HEK293 (cell line): ENCODE measurements at regions not wholly inside any gene's neighbourhood (a gene's known extent, or its start where the extent isn't known, plus 50 kb on each side); places are given as distances from the start of the nearest gene placed in this dataset.

Source experiments
- CTCF ChIA-PET: fragments of 350-600 bp; formaldehyde crosslinking; extraction: SDS; loops from one replicate; lab custom pipeline; 2021; ENCODE audit warnings: antibody characterized with exemption; lab: Yijun Ruan, JAX
- POLR2A ChIA-PET: fragments of 300-600 bp; formaldehyde crosslinking; extraction: SDS; loops from one replicate; lab custom pipeline; 2020; ENCODE audit warnings: antibody characterized with exemption, inconsistent platforms; lab: Yijun Ruan, JAX
- H3K27ac ChIP-seq: fragments of 200-500 bp; sonication (Bioruptor generic); 2 replicates; pipeline ENCODE4 v1.5.1; 2014; ENCODE audit warnings: low read depth, low read length, control low read depth, inconsistent platforms; ENCODE audit errors: extremely low read depth
- H3K36me3 ChIP-seq, 2 experiments: fragments of 200-500 bp in 1 of 2; sonication (Bioruptor generic) in 1 of 2; 1 replicate in 1 of 2; 2 replicates in 1 of 2; pipeline ENCODE4 v1.5.1; 2014 to 2017; ENCODE audit warnings: inconsistent platforms in 2 of 2, low read length in 2 of 2; ENCODE audit not compliant: control insufficient read depth in 2 of 2, insufficient read depth in 1 of 2
- H3K4me1 ChIP-seq: fragments of 200-500 bp; sonication (Bioruptor generic); 2 replicates; pipeline ENCODE4 v1.5.1; 2014; ENCODE audit warnings: mild to moderate bottlenecking, low read length, inconsistent platforms; ENCODE audit not compliant: control insufficient read depth, insufficient read depth
- H3K4me3 ChIP-seq: 2 replicates; pipeline ENCODE4 v1.5.1; 2011; ENCODE audit warnings: low read depth, mild to moderate bottlenecking, control low read depth, low read length, moderate library complexity
- H3K9me3 ChIP-seq: fragments of 200-500 bp; sonication (Bioruptor generic); 2 replicates; pipeline ENCODE4 v1.5.1; 2014; ENCODE audit warnings: low read depth, low read length, inconsistent platforms; ENCODE audit not compliant: control insufficient read depth, insufficient read depth
- GLI2 ChIP-seq: fragments of 450-650 bp; formaldehyde crosslinking; IDR thresholded peaks from 2 replicates; pipeline ENCODE4; 2017; ENCODE audit warnings: missing biosample characterization, missing genetic modification characterization, low read depth, borderline replicate concordance
- GLI4 ChIP-seq: fragments of 450-650 bp; formaldehyde crosslinking; IDR thresholded peaks from 2 replicates; pipeline ENCODE4 v1.5.1; 2016; ENCODE audit warnings: missing biosample characterization, missing genetic modification characterization
- GLIS2 ChIP-seq: fragments of 450-650 bp; formaldehyde crosslinking; IDR thresholded peaks from 2 replicates; pipeline ENCODE4 v1.5.1; 2016; ENCODE audit warnings: missing biosample characterization, missing genetic modification characterization
- MZF1 ChIP-seq: fragments of 450-650 bp; formaldehyde crosslinking; IDR thresholded peaks from 2 replicates; pipeline ENCODE4 v1.5.1; 2017; ENCODE audit warnings: missing biosample characterization, missing genetic modification characterization, borderline replicate concordance
- SALL2 ChIP-seq: fragments of 450-650 bp; formaldehyde crosslinking; IDR thresholded peaks from 2 replicates; pipeline ENCODE4 v1.5.0; 2017; ENCODE audit warnings: missing biosample characterization, mild to moderate bottlenecking, missing genetic modification characterization, borderline replicate concordance
- SP2 ChIP-seq: fragments of 450-650 bp; formaldehyde crosslinking; IDR thresholded peaks from 2 replicates; pipeline ENCODE4 v1.5.1; 2016; ENCODE audit warnings: missing biosample characterization, missing genetic modification characterization
- SP7 ChIP-seq: fragments of 450-650 bp; formaldehyde crosslinking; IDR thresholded peaks from 2 replicates; pipeline ENCODE4 v1.5.1; 2016; ENCODE audit warnings: missing biosample characterization, missing genetic modification characterization
- ZBTB7A ChIP-seq: fragments of 450-650 bp; formaldehyde crosslinking; IDR thresholded peaks from 2 replicates; pipeline ENCODE4 v1.5.1; 2016; ENCODE audit warnings: low read depth, missing biosample characterization, missing genetic modification characterization
- ZNF121 ChIP-seq: fragments of 450-650 bp; formaldehyde crosslinking; IDR thresholded peaks from 2 replicates; pipeline ENCODE4 v1.5.1; 2016; ENCODE audit warnings: missing biosample characterization, missing genetic modification characterization
- ZNF132 ChIP-seq: fragments of 450-650 bp; formaldehyde crosslinking; IDR thresholded peaks from 2 replicates; pipeline ENCODE4 v1.5.1; 2017; ENCODE audit warnings: missing biosample characterization, missing genetic modification characterization, borderline replicate concordance
- ZNF16 ChIP-seq: fragments of 450-650 bp; formaldehyde crosslinking; IDR thresholded peaks from 2 replicates; pipeline ENCODE4 v1.5.1; 2016; ENCODE audit warnings: low read depth, missing biosample characterization, missing genetic modification characterization
- ZNF18 ChIP-seq: fragments of 450-650 bp; formaldehyde crosslinking; IDR thresholded peaks from 2 replicates; pipeline ENCODE4 v1.5.1; 2016; ENCODE audit warnings: missing biosample characterization, missing genetic modification characterization
- ZNF202 ChIP-seq: fragments of 450-650 bp; formaldehyde crosslinking; IDR thresholded peaks from 2 replicates; pipeline ENCODE4 v1.5.1; 2016; ENCODE audit warnings: missing biosample characterization, missing genetic modification characterization, borderline replicate concordance
- ZNF24 ChIP-seq: fragments of 450-650 bp; formaldehyde crosslinking; IDR thresholded peaks from 2 replicates; pipeline ENCODE4 v1.5.1; 2016; ENCODE audit warnings: missing biosample characterization, missing genetic modification characterization
- ZNF274 ChIP-seq, 2 experiments: fragments of 200-500 bp in 1 of 2; fragments of 450-650 bp in 1 of 2; sonication (Bioruptor generic) in 1 of 2; formaldehyde crosslinking in 1 of 2; IDR thresholded peaks; 2 replicates each; pipeline versions ENCODE4 v1.5.1 to v1.6.1; 2014 to 2016; ENCODE audit warnings: borderline replicate concordance in 1 of 2, inconsistent platforms in 1 of 2, low read length in 1 of 2, missing biosample characterization in 1 of 2, missing genetic modification characterization in 1 of 2
- ZNF324 ChIP-seq: fragments of 450-650 bp; formaldehyde crosslinking; IDR thresholded peaks from 2 replicates; pipeline ENCODE4 v1.5.1; 2016; ENCODE audit warnings: missing biosample characterization, missing genetic modification characterization
- ZNF426 ChIP-seq: fragments of 450-650 bp; formaldehyde crosslinking; IDR thresholded peaks from 2 replicates; pipeline ENCODE4 v1.5.1; 2017; ENCODE audit warnings: missing biosample characterization, missing genetic modification characterization, mild to moderate bottlenecking, inconsistent platforms, moderate library complexity
- ZNF514 ChIP-seq: fragments of 450-650 bp; formaldehyde crosslinking; IDR thresholded peaks from 2 replicates; pipeline ENCODE4 v1.5.1; 2016; ENCODE audit warnings: missing biosample characterization, missing genetic modification characterization
- ZNF548 ChIP-seq: fragments of 450-650 bp; formaldehyde crosslinking; IDR thresholded peaks from 2 replicates; pipeline ENCODE4 v1.5.1; 2016; ENCODE audit warnings: missing biosample characterization, missing genetic modification characterization
- ZNF549 ChIP-seq: fragments of 450-650 bp; IDR thresholded peaks from 2 replicates; pipeline ENCODE4 v1.5.1; 2018; ENCODE audit warnings: missing biosample characterization, missing genetic modification characterization, mild to moderate bottlenecking, inconsistent platforms, moderate library complexity
- ZNF555 ChIP-seq: fragments of 450-650 bp; formaldehyde crosslinking; conservative IDR thresholded peaks from 2 replicates; pipeline ENCODE4 v1.5.1; 2017; ENCODE audit warnings: missing biosample characterization, mild to moderate bottlenecking, missing genetic modification characterization, inconsistent platforms
- ZNF600 ChIP-seq: fragments of 450-650 bp; formaldehyde crosslinking; IDR thresholded peaks from 2 replicates; pipeline ENCODE4 v1.5.1; 2016; ENCODE audit warnings: missing biosample characterization, missing genetic modification characterization
- ZNF621 ChIP-seq: fragments of 450-650 bp; formaldehyde crosslinking; IDR thresholded peaks from 2 replicates; pipeline ENCODE4 v1.5.1; 2017; ENCODE audit warnings: missing biosample characterization, missing genetic modification characterization
- ZNF658 ChIP-seq: fragments of 450-650 bp; formaldehyde crosslinking; IDR thresholded peaks from 2 replicates; pipeline ENCODE4; 2016; ENCODE audit warnings: missing biosample characterization, missing genetic modification characterization
- ZNF76 ChIP-seq: fragments of 450-650 bp; formaldehyde crosslinking; IDR thresholded peaks from 2 replicates; pipeline ENCODE4; 2016; ENCODE audit warnings: low read depth, missing biosample characterization, missing genetic modification characterization, borderline replicate concordance
- ZNF843 ChIP-seq: fragments of 450-650 bp; formaldehyde crosslinking; IDR thresholded peaks from 2 replicates; pipeline ENCODE4 v1.5.1; 2016; ENCODE audit warnings: missing biosample characterization, missing genetic modification characterization

DNA sequence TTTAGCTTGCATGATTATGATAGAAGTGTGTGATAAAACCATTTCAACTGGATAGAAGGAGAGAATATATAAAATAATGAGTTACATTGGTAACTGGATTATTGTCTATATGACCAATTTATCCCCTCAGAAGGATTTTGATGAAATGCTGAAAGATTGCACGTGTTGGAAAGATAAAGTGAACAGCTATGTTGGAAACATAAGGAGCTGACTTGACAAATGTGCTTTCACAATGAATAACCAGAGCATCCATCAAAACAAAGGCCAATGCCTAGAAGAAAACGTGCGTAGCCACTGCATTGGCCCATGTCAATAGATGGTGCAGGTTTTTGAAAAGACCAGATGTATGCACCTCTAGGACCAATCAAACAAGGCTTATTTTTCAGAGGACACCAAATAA is 168.8 kb downstream of the TMEM200A start:
- POLR2A ChIA-PET = no interaction called here
- Histone ChIP-seq H3K4me3 (no peak overlapping the region), H3K27ac (no peak overlapping the region), H3K9me3 (no peaks in the 10 kb centered on the region; the same call in 1 of the 2 replicates), H3K36me3 (no peaks in the 10 kb centered on the region), H3K4me1 (no peaks in the 10 kb centered on the region)
- TF ChIP-seq ZNF658 = no peak
- TF ChIP-seq GLIS2 (tag by site-specific recombination) = no peak
- no peak for TF ChIP-seq ZNF324 (tag by site-specific recombination)
- TF ChIP-seq ZNF843 = no peak
- no peak for TF ChIP-seq MZF1 (tag by site-specific recombination)
- no peak for TF ChIP-seq ZNF274 (IDR thresholded peaks at IDR 0.05; ENCODE audit: low read length)
- no peak for TF ChIP-seq ZNF274 (tag by site-specific recombination; IDR thresholded peaks at IDR 0.05; ENCODE audit: borderline replicate concordance)
- no peak for TF ChIP-seq ZBTB7A
- CTCF ChIA-PET = interaction anchor here (0.7 to 1.2 kb wide), 2 partner anchors 164 to 1031 kb away, joined by 3 to 4 read pairs; no protein-coding TSS in a partner anchor

DNA sequence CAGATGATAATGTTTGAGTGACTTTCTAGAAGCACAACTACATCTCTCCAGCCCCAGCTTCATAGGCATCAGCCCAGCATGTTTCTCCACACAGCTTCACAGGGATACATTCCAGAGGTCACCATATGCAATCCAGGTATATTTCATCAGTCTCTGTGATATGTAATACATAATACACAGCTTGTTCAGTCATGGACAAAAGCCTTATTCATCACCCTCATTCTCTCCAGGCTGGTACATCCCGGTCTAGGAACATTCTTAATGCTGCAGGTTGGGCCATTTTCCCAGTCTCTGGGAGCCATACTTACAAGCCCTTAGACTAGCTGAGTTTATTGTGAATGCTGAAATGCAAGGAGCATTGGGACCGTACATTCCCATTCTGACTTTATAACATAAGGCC is 169.4 kb downstream of the TMEM200A start:
- CTCF ChIA-PET = no interaction called here
- Histone ChIP-seq H3K4me1 (no peaks in the 10 kb centered on the region), H3K36me3 (no peaks in the 10 kb centered on the region), H3K27ac (no peak overlapping the region), H3K4me3 (no peak overlapping the region), H3K9me3 (no peaks in the 10 kb centered on the region; the same call in 1 of the 2 replicates)
- TF ChIP-seq ZNF621 (tag by site-specific recombination) (no peak), ZNF600 (tag by site-specific recombination) (no peak), ZNF548 (tag by site-specific recombination) (no peak), GLI4 (no peak), ZNF658 (no peak), SALL2 (tag by site-specific recombination) (no peak), SP7 (tag by site-specific recombination) (no peak), GLI2 (tag by site-specific recombination) (no peak), SP2 (tag by site-specific recombination) (no peak), ZNF18 (no peak), ZNF121 (tag by site-specific recombination) (no peak), ZNF555 (tag by site-specific recombination) (no peak), ZNF16 (tag by site-specific recombination) (no peak), ZNF132 (tag by site-specific recombination) (no peak), ZNF514 (tag by site-specific recombination) (no peak), ZNF426 (tag by site-specific recombination) (no peak), ZNF24 (tag by site-specific recombination) (no peak), ZNF202 (tag by site-specific recombination) (no peak), ZNF549 (tag by site-specific recombination) (no peak), ZNF76 (tag by site-specific recombination) (no peak)
- POLR2A ChIA-PET = no interaction called here
